Spleen (tissue), 7 donors: ENCODE measurements at regions not wholly inside any gene's neighbourhood (a gene's known extent, or its start where the extent isn't known, plus 50 kb on each side); places are given as distances from the start of the nearest gene placed in this dataset.

ENCODE experiments used
- POLR2A ChIP-seq, 3 donors: fragments of 450-650 bp; IDR thresholded peaks; one replicate each; pipeline ENCODE4 v1.5.1; 2017; ENCODE audit warnings: antibody characterized with exemption in 3 of 3, mild to moderate bottlenecking in 1 of 3
- TF ChIP-seq, protein P1 (sequence below), 11 experiments: fragments of 200-600 bp in 7 of 11; fragments of 450-650 bp in 4 of 11; sonication (generic) in 4 of 11; IDR thresholded peaks in 8 of 11; conservative IDR thresholded peaks in 3 of 11; 1 replicate in 7 of 11; 2 replicates in 4 of 11; pipeline versions ENCODE4 v1.4.0 to v1.8.0; 2016 to 2021; ENCODE audit warnings: antibody characterized with exemption in 11 of 11, inconsistent platforms in 4 of 11, mild to moderate bottlenecking in 1 of 11
- donor health status: DM: no; HTN: no; CAD: no; lungs with moderate emphysema.
- donor health status: DM: no; HTN: no; CAD: no.
- donor health status: DM: no; HTN: no; CAD: no.

DNA sequence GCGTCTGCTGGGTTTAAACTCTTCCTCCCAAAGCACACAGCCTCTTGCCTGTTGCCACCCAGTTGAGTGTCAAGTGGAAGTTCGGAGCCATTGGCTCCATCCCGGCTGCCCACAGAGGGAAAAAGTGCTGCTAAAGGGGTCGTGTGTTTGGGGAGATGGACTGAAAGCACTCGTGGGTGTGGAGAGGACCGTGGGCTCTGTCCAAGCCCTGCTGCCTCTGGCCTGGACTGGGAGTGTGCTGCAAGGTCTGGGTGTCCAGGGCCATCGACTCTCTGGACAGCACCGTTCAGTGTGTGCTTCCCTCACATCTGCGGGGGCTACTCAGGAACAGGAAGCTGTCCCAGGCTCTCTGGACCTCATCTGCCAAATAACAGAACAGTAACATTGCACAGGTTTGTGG, 269.3 kb downstream of the DLL1 start:
- TF ChIP-seq, protein P1, sequence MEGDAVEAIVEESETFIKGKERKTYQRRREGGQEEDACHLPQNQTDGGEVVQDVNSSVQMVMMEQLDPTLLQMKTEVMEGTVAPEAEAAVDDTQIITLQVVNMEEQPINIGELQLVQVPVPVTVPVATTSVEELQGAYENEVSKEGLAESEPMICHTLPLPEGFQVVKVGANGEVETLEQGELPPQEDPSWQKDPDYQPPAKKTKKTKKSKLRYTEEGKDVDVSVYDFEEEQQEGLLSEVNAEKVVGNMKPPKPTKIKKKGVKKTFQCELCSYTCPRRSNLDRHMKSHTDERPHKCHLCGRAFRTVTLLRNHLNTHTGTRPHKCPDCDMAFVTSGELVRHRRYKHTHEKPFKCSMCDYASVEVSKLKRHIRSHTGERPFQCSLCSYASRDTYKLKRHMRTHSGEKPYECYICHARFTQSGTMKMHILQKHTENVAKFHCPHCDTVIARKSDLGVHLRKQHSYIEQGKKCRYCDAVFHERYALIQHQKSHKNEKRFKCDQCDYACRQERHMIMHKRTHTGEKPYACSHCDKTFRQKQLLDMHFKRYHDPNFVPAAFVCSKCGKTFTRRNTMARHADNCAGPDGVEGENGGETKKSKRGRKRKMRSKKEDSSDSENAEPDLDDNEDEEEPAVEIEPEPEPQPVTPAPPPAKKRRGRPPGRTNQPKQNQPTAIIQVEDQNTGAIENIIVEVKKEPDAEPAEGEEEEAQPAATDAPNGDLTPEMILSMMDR (IDR thresholded peaks at IDR 0.05 in 8 of 11, conservative IDR thresholded peaks at IDR 0.05 in 3 of 11) = no peak
- TF ChIP-seq POLR2A (IDR thresholded peaks at IDR 0.05) = no peak
